Panc1 (cell line): ENCODE measurements at regions not wholly inside any gene's neighbourhood (a gene's known extent, or its start where the extent isn't known, plus 50 kb on each side); places are given as distances from the start of the nearest gene placed in this dataset.

Source experiments
- SIN3A ChIP-seq: IDR thresholded peaks from 2 replicates; pipeline ENCODE4 v1.6.1; 2012; ENCODE audit warnings: low read depth, mild to moderate bottlenecking, low read length, moderate library complexity, borderline replicate concordance; ENCODE audit not compliant: insufficient read depth
- TF ChIP-seq, protein P1 (sequence below): fragments of 450-650 bp; IDR thresholded peaks from 2 replicates; pipeline ENCODE4 v1.5.1; 2017; ENCODE audit warnings: mild to moderate bottlenecking
- TF ChIP-seq, protein P2 (sequence below), 2 experiments: IDR thresholded peaks; 2 replicates each; pipeline ENCODE4 v1.6.1; 2011 to 2012; ENCODE audit warnings: low read depth in 2 of 2, control low read depth in 1 of 2, low read length in 1 of 2, mild to moderate bottlenecking in 1 of 2, moderate library complexity in 1 of 2; ENCODE audit not compliant: insufficient read depth in 1 of 2

DNA sequence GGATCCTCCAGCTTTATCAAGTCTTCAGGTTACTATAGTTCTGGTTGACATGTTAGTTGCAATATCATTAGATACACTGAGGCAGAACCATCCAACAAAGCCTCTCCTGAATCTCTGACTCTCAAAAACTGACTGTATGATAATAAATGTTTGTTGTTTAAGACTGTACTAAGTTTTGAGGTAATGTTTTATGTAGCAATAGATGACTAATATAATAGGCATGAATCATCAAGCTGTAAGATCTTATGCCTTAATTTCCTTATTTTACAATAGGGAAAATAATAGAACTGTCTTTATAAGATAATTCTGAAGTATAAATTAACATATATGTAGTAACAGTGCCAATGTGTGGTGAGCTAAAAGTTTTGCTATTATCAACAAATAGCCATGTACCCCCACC lies 88.9 kb upstream of the TBC1D5 start:
- TF ChIP-seq, protein P1, sequence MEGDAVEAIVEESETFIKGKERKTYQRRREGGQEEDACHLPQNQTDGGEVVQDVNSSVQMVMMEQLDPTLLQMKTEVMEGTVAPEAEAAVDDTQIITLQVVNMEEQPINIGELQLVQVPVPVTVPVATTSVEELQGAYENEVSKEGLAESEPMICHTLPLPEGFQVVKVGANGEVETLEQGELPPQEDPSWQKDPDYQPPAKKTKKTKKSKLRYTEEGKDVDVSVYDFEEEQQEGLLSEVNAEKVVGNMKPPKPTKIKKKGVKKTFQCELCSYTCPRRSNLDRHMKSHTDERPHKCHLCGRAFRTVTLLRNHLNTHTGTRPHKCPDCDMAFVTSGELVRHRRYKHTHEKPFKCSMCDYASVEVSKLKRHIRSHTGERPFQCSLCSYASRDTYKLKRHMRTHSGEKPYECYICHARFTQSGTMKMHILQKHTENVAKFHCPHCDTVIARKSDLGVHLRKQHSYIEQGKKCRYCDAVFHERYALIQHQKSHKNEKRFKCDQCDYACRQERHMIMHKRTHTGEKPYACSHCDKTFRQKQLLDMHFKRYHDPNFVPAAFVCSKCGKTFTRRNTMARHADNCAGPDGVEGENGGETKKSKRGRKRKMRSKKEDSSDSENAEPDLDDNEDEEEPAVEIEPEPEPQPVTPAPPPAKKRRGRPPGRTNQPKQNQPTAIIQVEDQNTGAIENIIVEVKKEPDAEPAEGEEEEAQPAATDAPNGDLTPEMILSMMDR, result no peak
- TF ChIP-seq, protein P2, sequence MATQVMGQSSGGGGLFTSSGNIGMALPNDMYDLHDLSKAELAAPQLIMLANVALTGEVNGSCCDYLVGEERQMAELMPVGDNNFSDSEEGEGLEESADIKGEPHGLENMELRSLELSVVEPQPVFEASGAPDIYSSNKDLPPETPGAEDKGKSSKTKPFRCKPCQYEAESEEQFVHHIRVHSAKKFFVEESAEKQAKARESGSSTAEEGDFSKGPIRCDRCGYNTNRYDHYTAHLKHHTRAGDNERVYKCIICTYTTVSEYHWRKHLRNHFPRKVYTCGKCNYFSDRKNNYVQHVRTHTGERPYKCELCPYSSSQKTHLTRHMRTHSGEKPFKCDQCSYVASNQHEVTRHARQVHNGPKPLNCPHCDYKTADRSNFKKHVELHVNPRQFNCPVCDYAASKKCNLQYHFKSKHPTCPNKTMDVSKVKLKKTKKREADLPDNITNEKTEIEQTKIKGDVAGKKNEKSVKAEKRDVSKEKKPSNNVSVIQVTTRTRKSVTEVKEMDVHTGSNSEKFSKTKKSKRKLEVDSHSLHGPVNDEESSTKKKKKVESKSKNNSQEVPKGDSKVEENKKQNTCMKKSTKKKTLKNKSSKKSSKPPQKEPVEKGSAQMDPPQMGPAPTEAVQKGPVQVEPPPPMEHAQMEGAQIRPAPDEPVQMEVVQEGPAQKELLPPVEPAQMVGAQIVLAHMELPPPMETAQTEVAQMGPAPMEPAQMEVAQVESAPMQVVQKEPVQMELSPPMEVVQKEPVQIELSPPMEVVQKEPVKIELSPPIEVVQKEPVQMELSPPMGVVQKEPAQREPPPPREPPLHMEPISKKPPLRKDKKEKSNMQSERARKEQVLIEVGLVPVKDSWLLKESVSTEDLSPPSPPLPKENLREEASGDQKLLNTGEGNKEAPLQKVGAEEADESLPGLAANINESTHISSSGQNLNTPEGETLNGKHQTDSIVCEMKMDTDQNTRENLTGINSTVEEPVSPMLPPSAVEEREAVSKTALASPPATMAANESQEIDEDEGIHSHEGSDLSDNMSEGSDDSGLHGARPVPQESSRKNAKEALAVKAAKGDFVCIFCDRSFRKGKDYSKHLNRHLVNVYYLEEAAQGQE (IDR thresholded peaks at IDR 0.05; ENCODE audit: insufficient read depth in 1 of 2, low read depth in 2 of 2, low read length in 1 of 2), result no peak
- TF ChIP-seq SIN3A, result no peak
